HG03060 (cell line): ENCODE measurements at regions not wholly inside any gene's neighbourhood (a gene's known extent, or its start where the extent isn't known, plus 50 kb on each side); places are given as distances from the start of the nearest gene placed in this dataset.
"Not testable (repeated sequence)": the region's sequence is repeated elsewhere in the genome, so short reads cannot be mapped to it uniquely, and the experiment has no call there.

ENCODE experiments used
- ATAC-seq: cut with Tn5 transposase; IDR thresholded peaks from one replicate; pipeline ENCODE4 v1.9.1; 2021; ENCODE audit warnings: low read depth, moderate number of reproducible peaks; ENCODE audit not compliant: unreplicated experiment

DNA sequence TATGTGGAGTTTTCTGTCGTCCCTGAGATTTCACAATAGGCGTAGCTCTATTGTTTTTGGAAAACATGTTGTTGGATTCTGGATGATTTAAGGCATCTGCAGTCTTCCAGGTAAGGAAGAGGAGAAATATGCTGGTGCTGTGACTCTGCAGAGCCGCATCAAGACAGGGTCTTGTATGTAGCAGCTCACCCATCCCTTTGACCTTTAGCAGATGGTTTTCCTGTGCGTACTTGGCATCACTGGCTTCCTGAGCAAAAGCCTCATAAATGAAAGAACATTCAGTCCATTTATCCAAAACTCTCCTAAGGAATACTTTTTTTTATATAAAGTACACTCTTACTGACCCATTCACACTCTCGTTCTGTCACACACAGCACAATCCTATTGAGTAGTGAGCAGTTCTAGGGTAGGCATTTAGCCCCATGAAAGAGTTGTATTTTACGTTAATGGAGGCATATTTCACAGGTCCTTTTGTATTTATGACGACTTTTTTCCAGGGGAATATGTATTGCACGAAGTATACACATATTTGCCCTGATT lies 443.9 kb downstream of the STK39 start:
- no peak for ATAC-seq

DNA sequence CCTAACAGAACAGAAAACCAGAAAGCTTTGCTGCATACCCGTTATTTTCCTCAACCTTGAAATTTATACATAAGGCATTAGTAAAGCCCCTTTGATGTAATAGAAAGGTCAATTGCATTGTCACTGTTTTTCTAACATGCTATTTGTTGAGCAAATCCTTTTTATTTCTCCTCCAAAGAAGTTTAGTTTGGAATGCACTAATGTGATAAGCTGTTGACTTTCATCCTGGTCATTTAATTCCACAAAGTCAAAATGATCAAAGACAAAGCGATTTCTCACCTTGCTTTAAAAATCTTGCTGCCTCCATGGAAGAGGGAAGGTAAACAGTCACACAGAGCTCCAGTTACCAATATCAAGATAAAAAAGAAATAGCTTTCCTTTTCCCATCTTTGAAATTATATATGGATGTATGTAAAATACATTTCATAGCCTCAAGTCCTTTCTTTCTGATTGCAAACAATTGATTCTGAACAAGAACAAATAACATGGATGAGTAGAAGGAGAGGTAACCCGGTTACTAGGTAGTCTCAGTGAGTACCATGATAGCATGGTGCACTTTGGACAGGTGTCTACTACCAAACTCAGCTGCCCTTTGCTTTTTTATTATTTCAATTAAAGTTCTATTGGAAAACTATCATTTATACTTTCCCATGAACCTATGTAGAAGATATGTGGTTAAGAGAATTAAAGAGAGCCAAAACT lies 452.7 kb downstream of the STK39 start:
- no peak for ATAC-seq

DNA sequence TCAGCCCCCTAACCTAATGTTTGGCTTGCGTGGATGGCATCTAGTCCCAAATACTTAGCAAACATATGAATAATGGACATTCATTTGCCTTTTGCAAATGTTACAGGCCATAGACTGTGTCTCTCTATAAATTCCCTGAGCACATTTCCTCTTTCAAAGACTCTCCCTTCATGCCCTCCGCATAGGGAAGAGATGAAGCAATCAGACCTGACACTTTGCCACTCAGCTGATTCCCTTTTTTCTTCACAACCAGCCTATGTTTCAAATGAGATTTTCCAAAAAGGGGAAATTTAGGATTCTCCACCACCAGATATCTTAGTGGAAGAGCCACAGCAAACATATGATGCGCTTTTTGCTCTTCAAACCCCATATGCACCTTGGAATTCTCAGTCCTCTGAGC lies 453.7 kb downstream of the STK39 start:
- ATAC-seq, result no peak

DNA sequence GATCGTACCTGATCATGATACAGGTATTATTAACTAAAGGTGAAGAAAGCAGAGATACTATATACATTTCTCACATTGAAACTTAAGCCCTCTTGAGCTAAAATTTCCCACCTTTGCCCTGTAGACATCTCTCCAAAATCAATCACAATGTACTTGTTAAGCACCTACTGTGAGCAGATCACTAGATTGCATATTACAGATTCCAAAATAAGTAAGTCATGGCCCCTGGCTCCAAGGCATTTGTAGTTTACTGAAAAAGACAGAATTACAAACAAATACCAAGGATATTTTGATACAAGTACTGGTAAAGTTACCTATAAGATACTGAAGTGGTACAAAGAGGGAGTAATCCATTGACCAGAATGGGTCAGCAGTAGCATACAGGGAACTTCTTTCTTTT lies 455.3 kb downstream of the STK39 start:
- ATAC-seq, result no peak

DNA sequence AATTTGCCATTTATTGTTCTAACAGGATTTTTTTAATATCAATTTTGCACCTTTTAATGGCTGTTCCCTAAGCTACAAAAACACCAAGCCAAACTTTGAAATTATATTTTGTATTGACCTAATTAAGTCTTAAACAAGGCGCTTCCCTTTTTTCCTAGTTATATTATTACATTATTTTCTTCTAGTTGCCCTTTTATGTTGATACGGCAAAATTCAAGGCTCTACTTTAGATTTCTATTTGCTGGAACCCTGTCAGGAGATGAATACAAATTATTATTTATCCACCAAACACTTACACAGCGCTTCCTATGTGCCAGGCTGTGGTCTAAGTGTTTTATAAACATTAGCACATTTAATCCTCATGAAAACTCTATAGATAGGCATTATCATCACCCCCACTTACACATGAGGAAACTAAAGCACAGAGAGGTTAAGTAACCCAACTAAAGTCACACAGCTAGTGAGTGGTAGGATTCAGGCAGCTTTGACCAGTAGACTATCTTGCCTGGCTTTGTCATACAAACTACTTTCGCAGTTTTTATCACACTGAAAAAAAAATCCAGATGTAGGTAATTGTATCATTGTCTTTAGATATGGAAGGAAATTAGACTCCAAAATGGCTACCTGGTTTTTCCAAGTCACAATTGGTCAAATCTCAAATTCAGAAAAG lies 456.5 kb downstream of the STK39 start:
- ATAC-seq, result no peak

DNA sequence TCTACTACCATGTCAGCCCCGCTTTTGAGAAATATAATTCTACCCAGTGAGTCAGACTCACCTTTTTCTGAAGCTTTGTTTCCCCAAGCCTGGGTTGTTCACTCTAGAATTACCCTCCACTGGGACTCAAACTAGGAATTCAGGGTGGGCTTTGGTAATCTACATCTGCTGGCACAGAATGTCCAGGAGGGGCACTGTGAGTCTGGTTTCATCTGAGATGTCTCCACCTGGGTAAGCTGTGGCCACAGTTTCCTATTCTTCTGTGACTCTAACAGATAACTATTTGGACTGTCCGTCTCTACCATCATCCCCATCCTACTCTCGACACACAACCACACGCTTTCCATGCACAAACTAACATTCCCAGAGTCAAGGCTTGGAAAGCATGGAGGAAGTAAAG lies 457.2 kb downstream of the STK39 start:
- ATAC-seq, result no peak

DNA sequence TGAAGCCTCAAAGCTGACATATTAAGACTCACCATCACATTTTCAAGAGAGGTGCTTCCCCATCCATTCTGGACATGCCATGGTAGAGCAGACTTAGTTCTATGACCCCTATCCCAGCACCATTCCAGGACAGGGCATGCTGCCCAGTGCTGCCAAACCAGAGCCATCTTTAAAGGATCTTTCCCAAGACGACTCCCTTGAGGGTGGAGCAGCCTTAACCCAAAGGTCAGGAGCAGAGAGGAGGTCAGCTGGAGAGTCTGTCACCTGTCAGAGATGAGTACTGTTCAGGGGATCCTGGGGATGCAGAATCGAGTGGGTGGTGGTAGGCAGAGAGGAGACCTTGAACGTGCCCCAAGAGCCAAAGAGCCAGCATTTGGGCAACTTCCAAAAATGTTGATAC lies 459.8 kb downstream of the STK39 start:
- ATAC-seq, result no peak

DNA sequence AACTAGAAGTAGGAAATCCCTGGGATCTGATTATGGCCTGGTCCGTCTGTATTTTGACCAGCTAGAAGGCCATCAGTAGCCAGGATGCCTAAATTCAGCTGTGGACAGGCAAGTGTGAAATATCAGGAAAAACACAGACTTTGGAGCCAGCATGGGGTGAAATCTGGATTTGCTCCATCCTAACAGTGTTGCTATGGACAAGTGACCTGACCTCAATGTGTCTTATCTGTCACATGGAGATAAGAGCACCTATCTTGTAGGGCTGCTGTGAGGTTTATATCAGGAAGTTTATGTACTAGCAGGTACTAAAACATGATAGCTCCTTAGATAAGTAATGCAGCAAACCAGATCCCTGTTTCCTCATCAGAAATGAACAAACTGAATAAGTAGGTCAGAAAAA lies 460.4 kb downstream of the STK39 start:
- no peak for ATAC-seq

DNA sequence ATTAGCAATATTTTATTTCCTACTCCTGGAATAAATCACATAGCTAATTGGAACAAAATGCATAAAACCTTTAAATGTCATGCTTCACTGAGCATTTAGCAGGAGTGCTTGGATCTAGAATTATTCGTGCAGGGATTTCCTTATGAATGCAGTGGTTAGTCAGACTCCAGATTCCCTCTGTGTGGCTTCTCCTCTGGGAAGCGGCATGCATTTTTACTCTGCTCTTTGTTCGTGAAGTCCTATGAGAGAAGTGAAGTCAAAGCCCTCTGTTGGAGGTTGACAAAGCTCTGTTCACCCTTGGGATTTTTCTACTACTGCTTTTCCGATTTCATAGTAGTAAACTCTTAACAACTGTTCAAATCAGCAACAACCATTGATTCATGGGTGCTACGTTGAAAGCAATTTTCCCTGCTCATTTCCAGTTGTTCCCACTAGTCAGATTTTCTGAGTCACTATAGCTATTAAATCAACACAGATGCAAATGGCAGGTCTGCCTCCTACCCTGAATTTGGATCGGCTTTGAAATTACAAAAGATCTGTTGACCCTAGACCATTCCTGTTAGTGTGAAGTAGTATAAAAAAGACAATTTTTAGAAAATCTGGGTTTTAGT lies 461.7 kb downstream of the STK39 start:
- no peak for ATAC-seq

DNA sequence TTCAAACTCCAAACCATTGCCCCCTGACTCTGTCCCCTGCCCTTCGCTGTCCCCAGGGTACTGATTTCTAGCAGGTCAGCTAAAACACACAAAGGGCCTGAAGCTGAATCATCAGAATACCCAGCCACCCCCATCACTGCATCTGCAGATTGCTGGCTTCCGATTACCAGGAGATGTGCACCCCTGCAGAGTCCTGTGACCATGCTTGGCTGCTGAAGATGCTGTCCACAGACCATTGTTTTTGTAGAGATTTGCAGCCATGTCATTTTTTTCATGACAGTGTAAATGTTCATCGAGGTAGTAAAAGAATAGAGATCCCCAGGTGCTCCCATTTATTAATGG lies 463.3 kb downstream of the STK39 start:
- ATAC-seq, result no peak

DNA sequence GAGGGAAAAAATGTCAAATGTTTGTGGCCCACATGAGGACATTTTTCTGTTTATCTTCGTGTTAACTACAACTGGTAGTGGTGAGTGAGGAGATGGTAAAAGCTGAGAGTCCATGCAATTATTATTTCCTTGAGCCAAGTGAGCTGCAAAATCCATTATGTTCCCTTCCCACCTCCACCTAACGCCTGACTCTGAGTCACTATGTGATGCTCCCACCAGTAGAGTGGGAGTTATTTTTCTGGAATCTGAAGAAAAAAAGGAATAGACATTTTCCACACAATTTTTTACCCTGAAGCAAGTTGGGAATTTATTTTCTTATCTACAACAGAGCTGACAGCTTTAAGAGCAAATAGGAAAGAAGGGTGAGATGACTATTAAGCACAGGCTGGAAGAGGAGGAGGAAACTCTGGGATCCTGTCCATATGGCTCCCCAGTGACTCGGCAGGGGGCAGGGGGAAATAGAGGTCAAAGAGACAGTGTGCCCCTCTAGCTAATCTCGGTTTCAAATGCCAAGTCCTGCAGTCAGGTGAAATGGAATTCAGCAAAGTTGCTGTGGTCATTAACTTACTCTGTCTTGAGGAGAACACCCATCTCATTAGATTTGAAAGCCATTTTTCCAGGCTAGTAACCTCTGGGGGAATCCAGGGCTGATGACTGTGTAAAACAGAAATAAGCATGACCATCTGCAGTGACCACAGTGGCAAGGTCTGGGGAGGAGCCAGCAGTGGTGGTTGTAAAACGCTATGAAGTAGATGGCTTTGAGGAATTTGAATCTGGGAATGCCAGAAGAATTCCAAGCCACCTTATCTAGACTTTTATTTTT lies 463.9 kb downstream of the STK39 start:
- ATAC-seq, result no peak

DNA sequence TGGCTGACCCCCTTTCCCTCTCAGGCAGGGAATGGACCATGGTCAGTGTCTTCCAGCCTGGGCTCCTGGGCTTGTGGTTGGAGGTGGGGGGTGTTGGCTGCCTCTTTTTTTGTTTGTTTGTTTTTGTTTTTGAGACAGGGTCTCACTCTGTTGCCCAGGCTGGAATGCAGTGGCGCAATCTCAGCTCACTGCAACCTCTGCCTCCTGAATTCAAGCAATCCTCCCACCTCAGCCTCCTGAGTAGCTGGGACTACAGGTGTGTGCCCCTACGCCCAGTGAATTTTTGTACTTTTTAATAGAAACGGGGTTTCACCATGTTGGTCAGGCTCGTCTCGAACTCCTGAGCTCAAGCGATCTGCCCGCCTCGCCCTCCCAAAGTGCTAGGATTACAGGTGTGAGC lies 465.8 kb downstream of the STK39 start:
- not testable (repeated sequence) for ATAC-seq

DNA sequence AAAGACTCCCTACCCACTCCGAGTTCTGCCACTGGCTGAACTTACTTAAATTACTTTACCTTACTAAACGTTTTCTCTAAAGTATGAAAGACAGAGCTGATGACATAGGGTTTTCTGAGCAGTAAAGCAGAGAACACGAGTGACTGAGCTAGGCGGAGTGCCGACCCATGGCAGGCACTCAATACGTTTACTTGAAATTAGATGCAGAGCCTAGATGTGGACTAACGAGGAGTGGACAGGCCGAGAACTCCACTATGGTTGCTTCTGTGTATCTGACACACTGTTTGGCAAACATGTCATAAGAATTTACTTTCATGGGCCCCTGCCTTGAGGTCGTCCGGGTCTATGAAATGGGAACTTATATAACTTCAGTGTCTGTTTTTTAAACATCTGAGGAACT lies 471.0 kb downstream of the STK39 start:
- ATAC-seq, result no peak

DNA sequence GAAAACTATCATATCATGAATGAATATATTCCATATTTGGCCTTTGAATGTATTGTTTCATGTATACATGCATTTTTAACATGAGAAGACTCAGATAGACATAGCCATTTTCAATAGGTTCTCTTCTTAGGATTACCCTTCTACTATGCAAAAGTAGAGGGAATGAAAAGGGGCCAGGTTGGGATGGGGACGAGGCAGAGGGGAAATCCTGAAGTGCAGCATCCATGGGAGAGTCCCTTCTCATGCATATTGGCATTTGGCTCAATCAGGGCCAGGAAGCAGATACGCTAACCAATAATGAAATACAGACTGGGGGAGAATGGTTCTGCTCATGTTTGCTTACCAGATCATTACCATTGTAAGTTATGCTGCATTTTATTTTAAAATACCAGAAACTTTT lies 475.8 kb downstream of the STK39 start:
- no peak for ATAC-seq

DNA sequence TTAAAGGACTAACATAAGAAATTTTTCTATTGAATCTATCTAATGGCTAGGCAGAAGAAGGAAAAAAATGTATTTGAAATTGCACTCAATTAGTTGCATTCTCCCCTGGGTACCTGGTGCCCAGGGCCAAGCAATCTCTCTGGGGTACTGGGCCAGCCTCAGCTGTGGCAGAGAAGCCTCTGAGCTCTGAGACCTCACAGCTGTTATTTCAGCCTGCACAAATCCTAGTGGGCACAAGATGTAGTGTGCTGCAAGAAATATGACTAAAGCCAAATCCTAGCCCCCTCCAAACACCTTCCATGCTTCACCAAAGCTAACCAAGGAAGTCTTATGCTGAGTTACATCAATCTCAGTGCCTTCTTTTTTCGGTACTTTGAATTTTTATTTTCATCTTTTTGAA lies 478.4 kb downstream of the STK39 start:
- no peak for ATAC-seq

DNA sequence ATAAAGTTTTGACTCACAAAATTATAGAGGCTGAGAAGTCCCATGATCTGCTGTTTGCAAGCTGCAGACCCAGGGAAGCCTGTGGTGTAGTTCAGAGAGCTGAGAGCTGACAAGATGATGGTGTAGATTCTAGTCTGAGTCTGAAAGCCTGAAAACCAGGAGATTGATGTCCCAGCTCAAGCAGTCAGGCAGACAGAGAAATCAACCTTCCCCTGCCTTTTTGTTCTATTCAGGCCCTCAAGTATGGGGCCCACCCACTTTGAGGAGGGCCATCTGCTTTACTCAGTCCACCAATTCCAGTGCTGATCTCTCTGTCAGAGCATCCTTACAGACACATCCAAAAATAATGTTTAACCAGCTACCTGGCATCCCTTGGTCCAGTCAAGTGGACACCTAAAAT lies 479.6 kb downstream of the STK39 start:
- ATAC-seq, result no peak

DNA sequence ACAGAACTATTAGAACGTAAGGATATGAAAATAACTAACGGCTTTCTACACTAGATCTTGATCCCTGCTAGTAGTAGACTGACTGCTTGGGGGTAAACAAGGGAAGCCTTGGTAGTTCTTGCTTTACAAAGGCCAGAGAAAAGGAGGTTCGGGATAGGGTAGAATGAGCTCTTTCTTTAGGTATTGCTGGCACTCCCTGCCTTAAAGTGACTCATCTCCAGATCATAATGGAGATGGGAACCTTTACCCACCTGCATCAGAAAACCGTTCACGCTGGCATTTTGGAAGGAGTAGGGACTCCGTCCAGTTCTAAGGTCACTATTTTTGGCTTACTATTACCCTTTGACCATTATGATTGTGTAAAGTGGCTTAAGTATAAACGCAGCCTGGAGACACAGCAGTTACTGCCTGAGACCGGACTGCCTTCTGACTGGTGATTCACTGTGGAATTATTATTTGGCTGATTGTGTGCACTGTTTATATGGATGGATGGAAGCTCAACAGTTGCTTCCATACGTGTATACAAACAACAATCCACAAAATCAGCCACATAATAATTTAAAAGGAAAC lies 482.5 kb downstream of the STK39 start:
- ATAC-seq, result no peak

DNA sequence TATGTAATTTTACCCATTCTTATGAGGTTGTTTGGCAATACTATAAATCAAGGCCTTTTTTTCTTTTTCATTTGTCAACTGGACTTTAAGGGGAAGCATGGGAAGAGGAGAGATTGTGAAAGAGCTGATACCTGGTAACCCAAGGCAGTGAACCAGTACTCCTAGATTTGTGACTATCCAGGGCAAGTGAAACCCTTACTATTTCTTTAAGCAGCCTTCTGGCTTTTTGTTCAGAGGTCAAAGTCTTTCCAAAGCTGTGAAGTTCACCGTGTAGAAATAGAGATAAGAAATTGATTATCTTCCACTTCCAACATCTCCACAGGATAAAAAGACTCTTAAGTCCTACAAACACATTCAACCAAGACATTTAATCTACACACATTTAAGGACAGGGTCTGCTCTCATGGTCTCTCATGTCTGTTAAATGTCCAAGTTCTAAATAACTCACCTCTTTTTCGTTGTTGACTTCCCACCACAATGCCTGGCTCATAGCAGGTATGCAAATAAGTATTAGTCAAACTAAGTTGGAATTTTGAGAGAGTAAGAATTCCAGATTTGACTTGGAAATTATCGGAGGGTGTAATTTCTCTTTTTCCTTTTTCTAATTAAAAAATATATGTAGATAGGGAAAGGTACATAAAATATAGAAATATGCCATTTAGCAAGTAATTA lies 485.8 kb downstream of the STK39 start:
- ATAC-seq, result no peak

DNA sequence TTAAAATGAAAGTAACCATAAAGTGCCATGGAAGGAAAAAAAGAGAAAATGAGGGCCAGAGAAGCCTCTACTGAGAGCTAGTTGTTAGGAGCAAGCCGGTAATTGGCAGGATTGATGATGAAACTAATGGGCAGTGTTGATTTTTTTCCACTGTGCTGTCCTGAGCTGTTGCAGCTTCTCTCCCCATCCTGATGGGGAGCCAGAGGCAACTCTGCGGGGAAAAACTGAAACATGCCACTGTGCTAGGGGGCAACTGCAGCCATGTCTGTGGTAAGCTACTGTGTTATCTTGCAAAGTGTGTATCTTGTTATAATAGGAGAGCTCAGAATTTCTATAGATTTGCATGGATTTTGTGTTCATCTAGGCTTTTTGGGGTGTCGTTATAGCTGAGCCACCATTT lies 487.9 kb downstream of the STK39 start:
- ATAC-seq, result no peak

DNA sequence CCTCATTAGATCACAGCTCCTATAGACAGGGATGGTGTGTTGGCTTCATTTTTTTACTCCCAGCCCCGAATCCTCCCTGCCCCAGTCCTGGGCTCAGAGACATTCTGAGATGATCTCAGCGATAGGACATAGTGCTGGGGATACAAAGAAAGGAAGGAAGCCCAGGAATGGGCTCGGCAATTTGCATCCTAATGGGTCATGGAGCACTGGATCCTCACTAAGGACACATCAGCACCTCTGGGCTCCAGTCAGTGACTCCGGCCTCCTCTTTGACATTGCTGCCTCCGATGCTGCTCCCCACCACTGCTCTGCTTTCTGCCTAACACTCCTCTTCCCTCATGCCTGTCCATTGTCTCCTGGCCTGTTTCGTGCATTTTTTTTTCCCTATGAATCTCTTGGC lies 489.1 kb downstream of the STK39 start:
- no peak for ATAC-seq
